DOHH2 (cell line): ENCODE measurements at regions not wholly inside any gene's neighbourhood (a gene's known extent, or its start where the extent isn't known, plus 50 kb on each side); places are given as distances from the start of the nearest gene placed in this dataset.

ENCODE experiments used
- CTCF ChIP-seq: fragments of 200-600 bp; sonication (generic); IDR thresholded peaks from one replicate; pipeline ENCODE4 v1.5.1; 2014; ENCODE audit warnings: antibody characterized with exemption, mild to moderate bottlenecking, low read depth, low read length; ENCODE audit not compliant: poor library complexity, severe bottlenecking
- EZH2phosphoT487 ChIP-seq: fragments of 200-600 bp; sonication (generic); IDR thresholded peaks from 2 replicates; pipeline ENCODE4 v1.6.1; 2017; ENCODE audit warnings: borderline replicate concordance, mild to moderate bottlenecking, antibody characterized with exemption, low read length, moderate library complexity, mixed read lengths

GRCh38 chr6:130611366-130611765 is 215.8 kb upstream of the SMLR1 start:
- TF ChIP-seq CTCF (no peak), EZH2phosphoT487 (no peak)
